ENCODE measurements at regions not wholly inside any gene's neighbourhood (a gene's known extent, or its start where the extent isn't known, plus 50 kb on each side); places are given as distances from the start of the nearest gene placed in this dataset.
"Not testable (repeated sequence)": the region's sequence is repeated elsewhere in the genome, so short reads cannot be mapped to it uniquely, and the experiment has no call there.

- no peak for DNase-seq
Observed at GRCh38 chr15:31606931-31607497, 280.4 kb downstream of the KLF13 start.

- DNase-seq: no peak
Observed at GRCh38 chr15:31607656-31608055, 281.0 kb downstream of the KLF13 start.

GRCh38 chr15:31609258-31609681 is 282.6 kb downstream of the KLF13 start:
- DNase-seq: no peak

- no peak for DNase-seq
Observed at GRCh38 chr15:31609906-31610305, 283.3 kb downstream of the KLF13 start.

GRCh38 chr15:31615643-31616415 is 289.2 kb downstream of the KLF13 start:
- DNase-seq: no peak

- not testable (repeated sequence) for DNase-seq
Observed at GRCh38 chr15:31623297-31623696, 296.7 kb downstream of the KLF13 start.

- DNase-seq: not testable (repeated sequence)
Observed at GRCh38 chr15:31624115-31624514, 297.5 kb downstream of the KLF13 start.

- not testable (repeated sequence) for DNase-seq
Observed at GRCh38 chr15:31635715-31636114, 309.1 kb downstream of the KLF13 start.

- not testable (repeated sequence) for DNase-seq
Observed at GRCh38 chr15:31636911-31637310, 310.3 kb downstream of the KLF13 start.

GRCh38 chr15:31643955-31644354 is 317.3 kb downstream of the KLF13 start:
- DNase-seq: not testable (repeated sequence)

GRCh38 chr15:31644761-31645160 is 318.1 kb downstream of the KLF13 start:
- not testable (repeated sequence) for DNase-seq

- DNase-seq: not testable (repeated sequence)
Observed at GRCh38 chr15:31647337-31647826, 320.7 kb downstream of the KLF13 start.

GRCh38 chr15:31649634-31650033 is 323.0 kb downstream of the KLF13 start:
- not testable (repeated sequence) for DNase-seq

- DNase-seq: peak; percentile 15 to 55
Observed at GRCh38 chr15:31650055-31650701, 323.5 kb downstream of the KLF13 start.

GRCh38 chr15:31656915-31657314 is 330.3 kb downstream of the KLF13 start:
- DNase-seq: not testable (repeated sequence)

GRCh38 chr15:31660816-31661215 is 334.2 kb downstream of the KLF13 start:
- DNase-seq: no peak

GRCh38 chr15:31665732-31666131 is 339.1 kb downstream of the KLF13 start:
- not testable (repeated sequence) for DNase-seq

GRCh38 chr15:31669158-31669908 is 342.7 kb downstream of the KLF13 start:
- DNase-seq: not testable (repeated sequence)

GRCh38 chr15:31673263-31673662 is 346.6 kb downstream of the KLF13 start:
- DNase-seq: not testable (repeated sequence)

- not testable (repeated sequence) for DNase-seq
Observed at GRCh38 chr15:31681529-31682259, 348.6 kb upstream of the CHRNA7 start.

- not testable (repeated sequence) for DNase-seq
Observed at GRCh38 chr15:31687088-31687487, 343.2 kb upstream of the CHRNA7 start.

- not testable (repeated sequence) for DNase-seq
Observed at GRCh38 chr15:31696509-31696908, 333.8 kb upstream of the CHRNA7 start.
